H1 (cell line): ENCODE measurements at regions not wholly inside any gene's neighbourhood (a gene's known extent, or its start where the extent isn't known, plus 50 kb on each side); places are given as distances from the start of the nearest gene placed in this dataset.

Source experiments
- CTCF ChIA-PET: fragments of 300-600 bp; sonication (Branson Sonifier 250); formaldehyde crosslinking; loops from one replicate; lab custom pipeline; 2021; ENCODE audit not compliant: partially characterized antibody; lab: Charles Lee
- POLR2A ChIA-PET: fragments of 300-600 bp; sonication (Branson Sonifier 250); formaldehyde crosslinking; loops from one replicate; lab custom pipeline; 2021; ENCODE audit warnings: inconsistent platforms; ENCODE audit not compliant: partially characterized antibody; lab: Charles Lee
- DNase-seq, 2 experiments: peaks; one replicate each; pipeline versions ENCODE4 v3.0.0 to v3.0.0-alpha.2; 2010 to 2022; ENCODE audit warnings: low spot score in 2 of 2, low read depth in 1 of 2, mixed read lengths in 1 of 2
- FAIRE-seq: peaks from 2 replicates; lab custom pipeline; 2011; peaks lifted over from hg19 to GRCh38; lab: Jason Lieb, UNC
- H2AFZ ChIP-seq: 2 replicates; pipeline ENCODE4 v1.8.1; 2012; ENCODE audit warnings: low read length, inconsistent platforms
- H2AK5ac ChIP-seq: 2 replicates; pipeline ENCODE4 v1.6.1; 2013; ENCODE audit warnings: low read depth, low read length
- H2BK120ac ChIP-seq: replicated peaks from 2 replicates; pipeline ENCODE3; 2013; ENCODE audit warnings: low read depth, low read length, inconsistent platforms
- H2BK12ac ChIP-seq: 2 replicates; pipeline ENCODE4 v1.6.1; 2013; ENCODE audit warnings: low read depth, low read length
- H2BK15ac ChIP-seq: 2 replicates; pipeline ENCODE4 v1.6.1; 2013; ENCODE audit warnings: low read length
- H2BK20ac ChIP-seq: 2 replicates; pipeline ENCODE4 v1.6.1; 2013; ENCODE audit warnings: low read length
- H2BK5ac ChIP-seq: 2 replicates; pipeline ENCODE4 v1.6.1; 2013; ENCODE audit warnings: low read depth, low read length
- H3K14ac ChIP-seq: 2 replicates; pipeline ENCODE4 v1.6.1; 2013; ENCODE audit warnings: inconsistent platforms; ENCODE audit not compliant: insufficient read length
- H3K18ac ChIP-seq: 2 replicates; pipeline ENCODE4 v1.6.1; 2013; ENCODE audit warnings: low read length; ENCODE audit errors: extremely low read depth
- H3K23ac ChIP-seq: 2 replicates; pipeline ENCODE4 v1.6.1; 2013; ENCODE audit warnings: inconsistent platforms; ENCODE audit not compliant: insufficient read length
- H3K23me2 ChIP-seq: 2 replicates; pipeline ENCODE4 v1.6.1; 2013; ENCODE audit warnings: low read depth, low read length
- H3K27ac ChIP-seq: 2 replicates; pipeline ENCODE4 v1.6.1; 2011; ENCODE audit warnings: low read depth, low read length, inconsistent platforms
- H3K27me3 ChIP-seq, 4 experiments: replicated peaks in 1 of 4; 1 replicate in 1 of 4; 2 replicates in 3 of 4; pipeline versions ENCODE4 v1.6.1 to v1.8.1; 2011 to 2013; ENCODE audit warnings: low read length in 3 of 4, mild to moderate bottlenecking in 3 of 4, inconsistent platforms in 2 of 4, mixed read lengths in 2 of 4, moderate library complexity in 1 of 4; ENCODE audit not compliant: control insufficient read depth in 3 of 4, insufficient read depth in 3 of 4; ENCODE audit errors: extremely low read depth in 1 of 4
- H3K36me3 ChIP-seq, 4 experiments: 2 replicates each; pipeline versions ENCODE4 v1.6.1 to v1.8.1; 2011 to 2013; ENCODE audit warnings: mild to moderate bottlenecking in 4 of 4, low read length in 3 of 4, moderate library complexity in 2 of 4, control low read depth in 1 of 4, inconsistent platforms in 1 of 4; ENCODE audit not compliant: insufficient read depth in 4 of 4, control insufficient read depth in 2 of 4
- H3K4ac ChIP-seq: replicated peaks from 2 replicates; pipeline ENCODE3; 2013; ENCODE audit warnings: low read length, low read depth, mixed read lengths, inconsistent platforms; ENCODE audit not compliant: insufficient read length
- H3K4me1 ChIP-seq, 4 experiments: replicated peaks in 1 of 4; 1 replicate in 1 of 4; 2 replicates in 3 of 4; pipeline versions ENCODE4 v1.6.1 to v1.8.1; 2011 to 2013; ENCODE audit warnings: low read length in 3 of 4, inconsistent platforms in 2 of 4, mixed read lengths in 1 of 4; ENCODE audit not compliant: insufficient read depth in 4 of 4, control insufficient read depth in 3 of 4
- H3K4me2 ChIP-seq, 2 experiments: 2 replicates each; pipeline versions ENCODE4 v1.6.1 to v1.8.1; 2011 to 2013; ENCODE audit warnings: low read depth in 2 of 2, low read length in 2 of 2, control low read depth in 1 of 2, inconsistent platforms in 1 of 2, mild to moderate bottlenecking in 1 of 2; ENCODE audit not compliant: insufficient read depth in 1 of 2
- H3K4me3 ChIP-seq, 4 experiments: fragments of 200-600, 300-600 bp in 1 of 4; sonication (generic), shearing (Covaris generic), sonication (Bioruptor Twin) in 1 of 4; 2 replicates each; pipeline versions ENCODE4 v1.5.1 to v1.8.1; 2011 to 2016; ENCODE audit warnings: low read length in 4 of 4, low read depth in 3 of 4, control low read depth in 2 of 4, inconsistent platforms in 2 of 4, mild to moderate bottlenecking in 2 of 4, mixed read lengths in 1 of 4, moderate library complexity in 1 of 4; ENCODE audit not compliant: insufficient read depth in 2 of 4; ENCODE audit errors: extremely low read depth in 1 of 4
- H3K56ac ChIP-seq: replicated peaks from 2 replicates; pipeline ENCODE3; 2013; ENCODE audit warnings: low read depth, mild to moderate bottlenecking, mixed read lengths, low read length, inconsistent platforms; ENCODE audit not compliant: insufficient read length
- H3K79me1 ChIP-seq: 2 replicates; pipeline ENCODE4 v1.6.1; 2013; ENCODE audit warnings: low read depth, low read length, control low read depth
- H3K79me2 ChIP-seq, 2 experiments: 2 replicates each; pipeline versions ENCODE4 v1.6.1 to v1.8.1; 2012 to 2013; ENCODE audit warnings: low read length in 2 of 2, mild to moderate bottlenecking in 2 of 2, inconsistent platforms in 1 of 2; ENCODE audit not compliant: insufficient read depth in 2 of 2, control insufficient read depth in 1 of 2
- H3K9ac ChIP-seq, 4 experiments: replicated peaks in 1 of 4; 1 replicate in 1 of 4; 2 replicates in 3 of 4; pipeline versions ENCODE4 v1.6.1 to v1.8.1; 2011 to 2013; ENCODE audit warnings: low read depth in 3 of 4, low read length in 3 of 4, control low read depth in 2 of 4, mild to moderate bottlenecking in 2 of 4, moderate library complexity in 2 of 4, inconsistent platforms in 1 of 4; ENCODE audit errors: extremely low read depth in 1 of 4
- H3K9me3 ChIP-seq, 2 experiments: 2 replicates each; pipeline versions ENCODE4 v1.6.1 to v1.8.1; 2012 to 2013; ENCODE audit warnings: mild to moderate bottlenecking in 2 of 2, moderate library complexity in 2 of 2, control low read depth in 1 of 2, inconsistent platforms in 1 of 2, low read depth in 1 of 2, low read length in 1 of 2, mixed read lengths in 1 of 2; ENCODE audit not compliant: insufficient read depth in 2 of 2
- H4K20me1 ChIP-seq, 2 experiments: replicated peaks in 1 of 2; 2 replicates each; pipeline versions ENCODE3 to v1.8.1; 2011 to 2013; ENCODE audit warnings: inconsistent platforms in 2 of 2, low read length in 2 of 2, mild to moderate bottlenecking in 1 of 2; ENCODE audit not compliant: insufficient read depth in 2 of 2, control insufficient read depth in 1 of 2
- H4K5ac ChIP-seq: 2 replicates; pipeline ENCODE4 v1.6.1; 2013; ENCODE audit warnings: low read length, low read depth, mixed read lengths, inconsistent platforms; ENCODE audit not compliant: insufficient read length
- H4K8ac ChIP-seq: 2 replicates; pipeline ENCODE4 v1.8.0; 2013; ENCODE audit warnings: mild to moderate bottlenecking, moderate library complexity, low read length, inconsistent platforms; ENCODE audit not compliant: insufficient read depth; ENCODE audit errors: extremely low read depth
- H4K91ac ChIP-seq: replicated peaks from 2 replicates; pipeline ENCODE3; 2013; ENCODE audit warnings: low read length, mixed read lengths, inconsistent platforms; ENCODE audit not compliant: insufficient read length
- CHD1 ChIP-seq: IDR thresholded peaks from 2 replicates; pipeline ENCODE4 v1.6.1; 2012; ENCODE audit warnings: low read depth, low read length, improper control_type of control experiment
- HDAC6 ChIP-seq: IDR thresholded peaks from one replicate; pipeline ENCODE4 v1.7.1; 2012; ENCODE audit warnings: low read depth, mild to moderate bottlenecking, inconsistent platforms, low read length, moderate library complexity
- JUND ChIP-seq: IDR thresholded peaks from 2 replicates; pipeline ENCODE4 v1.6.1; 2011; ENCODE audit warnings: mild to moderate bottlenecking, improper control_type of control experiment, low read length
- WGBS, 2 experiments: shearing (Covaris generic) in 1 of 2; methylation state at CpG; one replicate each; pipeline versions ENCODE4 v1.1.6 to v1.1.7; 2013 to 2015; ENCODE audit warnings: low lambda C conversion rate in 2 of 2, mixed read lengths in 2 of 2, inconsistent platforms in 1 of 2, low coverage in 1 of 2, missing lambda C conversion rate in 1 of 2; ENCODE audit not compliant: insufficient replicate concordance in 2 of 2, insufficient coverage in 1 of 2, insufficient read length in 1 of 2; ENCODE audit errors: extremely low coverage in 1 of 2, missing lambda C conversion rate in 1 of 2; 5-methylcytosine and 5-hydroxymethylcytosine counted together

- Histone ChIP-seq H3K27ac (no peak overlapping the region), H3K23ac (no peak overlapping the region), H3K79me2 (no peaks in the 10 kb centered on the region), H2BK5ac (no peak overlapping the region), H3K23me2 (no peaks in the 10 kb centered on the region), H3K4me1 (peaks cover 0 to 2% (median 0%) of the 10 kb centered on the region in 4 experiments; a peak in 1 of 7 replicates), H3K56ac (no peak overlapping the region), H3K4me2 (no peak overlapping the region), H2BK15ac (no peak overlapping the region), H4K5ac (no peak overlapping the region), H3K36me3 (no peaks in the 10 kb centered on the region), H3K9me3 (0 out of 4 replicates have a peak, but pooled peaks cover 0 to 3% of the 10 kb centered on the region in 2 experiments)
- TF ChIP-seq HDAC6 (no peak), CHD1 (no peak), JUND (no peak)
- TF ChIP-seq, all 59 proteins: peak for 0
- CTCF ChIA-PET, result no interaction called here
- Histone ChIP-seq H2BK120ac (no peak overlapping the region), H4K91ac (no peak overlapping the region), H2AFZ (no peak overlapping the region), H3K4ac (no peak overlapping the region), H3K79me1 (no peaks in the 10 kb centered on the region), H2AK5ac (no peak overlapping the region), H3K4me3 (no peak overlapping the region), H2BK20ac (no peak overlapping the region), H4K20me1 (no peaks in the 10 kb centered on the region), H3K9ac (no peak overlapping the region), H4K8ac (no peak overlapping the region), H3K27me3 (no peaks in the 10 kb centered on the region), H2BK12ac (no peak overlapping the region), H3K18ac (no peak overlapping the region), H3K14ac (no peak overlapping the region)
- POLR2A ChIA-PET, result no interaction called here
- DNase-seq (no peak), FAIRE-seq (no peak)
- 88% methylated on average over 1 of the region's 1 CpG; no CpG with 5 or more reads in 1 of the 2 experiments for WGBS, 2 experiments
Observed at GRCh38 chr11:38723361-38723760, 2125.3 kb upstream of the RAG2 start.
